Stimulated activated CD8-positive, alpha-beta memory T cell treated with anti-CD3 and anti-CD28 coated beads, Interleukin-2, amount 100 ng/mL, for 1 hour (primary cell): ENCODE measurements at regions not wholly inside any gene's neighbourhood (a gene's known extent, or its start where the extent isn't known, plus 50 kb on each side); places are given as distances from the start of the nearest gene placed in this dataset.

Experiments used
- DNase-seq, 2 donors: peaks; one replicate each; pipeline ENCODE4 v3.0.0-alpha.2; 2020; ENCODE audit warnings: low read depth in 2 of 2

DNA sequence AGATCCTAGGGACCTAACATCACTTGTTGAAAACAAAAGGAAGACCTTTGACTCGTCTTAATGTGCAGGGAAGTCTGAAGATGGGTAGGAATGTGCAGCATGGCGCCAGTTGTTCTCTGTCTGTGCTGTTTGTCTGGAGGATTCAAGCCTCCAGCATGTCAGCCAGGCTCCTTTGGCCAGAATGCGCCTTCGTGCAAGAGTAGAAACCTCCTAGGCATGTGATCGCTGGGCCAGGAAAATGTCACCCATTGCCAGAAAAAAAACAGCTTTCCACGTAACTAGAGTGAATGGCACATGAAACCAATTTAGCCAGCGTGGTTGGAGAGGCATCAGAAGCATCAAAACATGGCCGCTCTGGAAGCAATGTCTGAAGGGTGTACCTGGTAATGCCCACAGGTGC, 132.7 kb downstream of the EDN1 start:
- DNase-seq = no peak

DNA sequence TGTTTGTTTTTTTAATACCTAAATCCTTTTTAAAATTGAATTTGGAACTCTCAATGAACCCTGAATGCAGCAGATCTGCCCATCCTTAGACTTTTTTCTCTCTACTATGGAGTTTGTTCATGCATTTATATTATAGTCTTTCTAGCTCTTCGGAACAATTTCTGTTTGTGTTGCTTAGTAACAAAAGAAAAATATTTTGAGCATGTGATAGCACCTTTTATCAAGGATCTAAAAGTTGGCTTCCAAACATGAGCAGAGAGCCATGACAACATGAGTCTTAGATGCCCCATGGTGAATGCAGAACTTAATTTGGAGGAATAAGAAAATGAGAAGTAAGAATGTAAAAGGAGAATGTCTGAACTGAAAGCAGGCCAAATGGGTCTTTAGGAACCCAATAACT, 133.7 kb downstream of the EDN1 start:
- no peak for DNase-seq

DNA sequence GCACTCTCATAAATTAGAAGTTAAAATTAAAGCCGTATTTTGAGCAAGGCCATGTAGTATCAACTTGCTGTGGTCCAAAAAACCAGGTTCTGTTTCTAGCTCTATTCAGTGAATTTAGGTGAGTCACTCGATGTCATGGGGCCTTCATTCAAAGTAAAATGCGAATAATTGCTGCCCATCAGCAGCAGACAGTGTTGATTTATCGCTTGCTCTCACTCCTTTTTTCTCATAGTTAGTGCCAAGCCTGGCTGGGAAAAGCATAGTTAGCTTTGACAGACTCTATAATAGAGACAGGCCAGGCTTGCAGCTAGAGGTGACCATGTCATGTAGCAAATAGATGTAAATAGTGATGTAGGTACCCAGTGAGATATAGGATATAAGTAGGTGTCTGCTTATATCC, 136.0 kb downstream of the EDN1 start:
- no peak for DNase-seq

DNA sequence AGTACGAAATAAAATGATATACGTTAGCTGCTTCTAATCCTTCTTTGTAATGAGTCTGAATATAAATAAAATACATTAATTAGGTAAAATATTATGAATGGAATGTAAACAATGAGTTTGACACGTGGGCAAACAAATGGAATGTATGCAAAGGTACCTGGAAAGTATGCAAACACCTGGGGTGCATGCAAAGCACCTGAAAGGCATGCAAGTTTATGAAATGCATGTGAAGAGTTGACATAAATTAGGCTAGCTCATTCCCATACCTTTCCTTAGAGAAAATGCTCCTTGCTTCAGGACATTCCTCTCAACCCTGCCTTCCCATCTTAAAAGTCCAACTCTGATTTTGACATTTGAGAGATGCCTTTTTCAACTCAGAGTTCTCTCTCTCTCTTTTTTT, 140.9 kb downstream of the EDN1 start:
- DNase-seq = no peak

- DNase-seq = no peak
Observed at GRCh38 chr6:12436224-12436623, 146.1 kb downstream of the EDN1 start.

- no peak for DNase-seq
Observed at GRCh38 chr6:12436683-12437082, 146.5 kb downstream of the EDN1 start.

DNA sequence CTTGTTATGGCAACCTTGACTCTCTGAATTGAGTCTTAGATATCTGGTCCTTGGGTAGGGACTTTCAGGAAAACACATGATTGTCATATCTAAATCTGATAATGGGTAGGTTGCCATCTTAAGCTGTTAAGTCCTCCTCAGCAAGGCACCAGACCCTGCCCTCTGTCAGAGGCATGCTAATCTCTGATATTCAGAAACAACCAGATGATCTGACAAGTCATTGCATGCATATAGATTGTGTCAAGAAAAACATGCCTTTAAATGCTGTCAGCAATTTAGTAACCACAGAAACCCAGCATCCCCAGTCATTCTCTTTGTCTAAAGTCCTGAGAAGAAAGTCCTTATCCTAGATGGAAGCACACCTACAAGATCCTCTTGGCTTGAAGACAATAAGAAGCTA, 149.1 kb downstream of the EDN1 start:
- no peak for DNase-seq

DNA sequence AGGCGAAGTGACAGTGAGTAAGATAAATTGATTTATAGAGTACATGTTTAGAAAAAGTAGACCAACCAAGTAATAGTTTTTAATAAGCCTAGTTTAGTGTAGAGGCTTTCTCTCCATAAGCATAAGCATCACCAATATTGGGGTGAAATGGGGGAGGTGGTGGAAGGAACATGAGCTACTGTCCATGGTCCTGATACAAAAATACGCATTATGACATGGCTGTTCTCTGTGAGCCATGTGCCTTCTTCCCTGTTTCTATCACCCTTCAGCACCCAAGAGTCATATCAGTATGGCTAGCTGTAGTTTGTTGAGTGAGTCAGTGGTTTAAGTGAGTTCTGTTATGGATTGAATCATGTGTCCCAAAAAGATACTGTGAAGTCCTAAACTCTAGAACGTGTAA, 150.8 kb downstream of the EDN1 start:
- DNase-seq = no peak

GRCh38 chr6:12442455-12442854, 152.3 kb downstream of the EDN1 start:
- no peak for DNase-seq

DNA sequence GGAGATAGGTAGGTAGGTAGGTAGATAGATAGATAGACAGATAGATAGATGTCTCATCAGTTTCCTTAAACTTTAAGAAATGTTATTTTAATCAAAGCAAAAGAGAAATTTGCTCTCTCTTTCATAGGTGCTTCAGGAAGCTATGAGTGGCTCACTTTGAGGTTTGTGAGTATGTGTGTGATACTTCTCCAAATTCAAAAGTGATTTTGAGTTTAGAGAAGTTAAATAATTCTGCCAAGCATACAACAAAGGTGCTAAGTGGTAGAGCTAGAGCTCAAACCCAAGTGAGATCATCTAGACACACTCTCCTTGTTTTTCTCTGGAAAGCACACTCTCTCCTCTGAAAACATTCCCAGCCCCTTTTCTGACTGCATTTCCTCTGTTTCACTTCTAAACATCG, 156.2 kb downstream of the EDN1 start:
- DNase-seq = no peak

DNA sequence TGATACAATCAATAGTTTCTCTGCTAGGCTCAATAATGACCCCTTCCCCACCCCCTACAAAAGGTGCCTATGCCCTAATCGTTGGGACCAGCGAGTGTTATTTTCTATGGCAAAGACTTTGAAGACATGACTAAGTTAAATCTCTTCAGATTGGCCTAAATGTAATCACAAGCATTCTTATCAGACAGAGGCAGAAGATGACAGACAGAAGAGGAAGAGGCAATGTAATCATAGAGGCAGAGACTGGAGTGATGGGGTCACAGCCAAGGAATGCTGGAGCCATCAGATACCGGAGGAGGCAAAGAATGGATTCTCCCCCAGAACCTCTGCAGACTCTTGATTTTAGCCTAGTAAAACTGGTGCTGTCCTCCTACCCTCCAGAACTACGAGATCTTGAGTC, 159.3 kb downstream of the EDN1 start:
- no peak for DNase-seq

- DNase-seq = no peak
Observed at GRCh38 chr6:12450467-12450866, 160.3 kb downstream of the EDN1 start.

- DNase-seq = no peak
Observed at GRCh38 chr6:12456343-12456742, 166.2 kb downstream of the EDN1 start.

DNA sequence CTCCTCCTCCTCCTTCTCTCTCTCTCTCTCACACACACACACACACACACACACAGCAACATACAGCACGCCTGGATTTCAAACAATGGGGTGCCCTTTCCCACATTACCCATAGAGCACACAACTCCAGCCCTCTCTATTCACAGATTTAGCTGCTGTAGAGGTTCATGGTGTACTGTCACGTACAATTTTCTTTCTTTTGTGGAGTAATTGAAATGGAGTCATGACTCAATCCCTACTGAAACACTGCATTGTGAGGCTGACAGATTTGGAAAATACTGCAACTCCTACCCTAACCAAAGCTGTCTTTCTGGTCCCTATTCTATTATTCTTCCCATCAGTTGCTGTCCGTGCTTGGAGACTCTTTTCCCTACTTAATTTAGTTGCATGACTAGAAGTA, 166.9 kb downstream of the EDN1 start:
- DNase-seq = no peak

DNA sequence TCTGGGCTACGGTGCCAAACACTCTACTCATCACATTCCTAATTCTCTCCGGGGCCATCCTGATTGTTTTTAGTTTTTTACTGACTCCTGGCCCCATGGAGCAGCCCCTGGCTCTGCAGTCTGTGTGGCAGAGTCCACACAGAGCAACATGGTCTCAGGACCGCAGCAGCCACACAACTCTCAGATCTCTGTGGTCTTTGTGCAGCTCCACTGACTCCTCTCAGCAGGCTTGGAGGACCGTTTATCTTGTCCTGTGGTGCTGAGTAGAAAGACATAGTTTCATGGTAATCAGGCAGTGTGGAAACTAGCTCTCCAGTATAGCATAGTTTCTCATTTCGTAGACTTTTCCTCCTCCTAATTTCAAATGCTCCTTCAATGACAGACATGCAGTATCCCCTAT, 168.4 kb downstream of the EDN1 start:
- DNase-seq = no peak

- DNase-seq = no peak
Observed at GRCh38 chr6:12459945-12460661, 169.9 kb downstream of the EDN1 start.

DNA sequence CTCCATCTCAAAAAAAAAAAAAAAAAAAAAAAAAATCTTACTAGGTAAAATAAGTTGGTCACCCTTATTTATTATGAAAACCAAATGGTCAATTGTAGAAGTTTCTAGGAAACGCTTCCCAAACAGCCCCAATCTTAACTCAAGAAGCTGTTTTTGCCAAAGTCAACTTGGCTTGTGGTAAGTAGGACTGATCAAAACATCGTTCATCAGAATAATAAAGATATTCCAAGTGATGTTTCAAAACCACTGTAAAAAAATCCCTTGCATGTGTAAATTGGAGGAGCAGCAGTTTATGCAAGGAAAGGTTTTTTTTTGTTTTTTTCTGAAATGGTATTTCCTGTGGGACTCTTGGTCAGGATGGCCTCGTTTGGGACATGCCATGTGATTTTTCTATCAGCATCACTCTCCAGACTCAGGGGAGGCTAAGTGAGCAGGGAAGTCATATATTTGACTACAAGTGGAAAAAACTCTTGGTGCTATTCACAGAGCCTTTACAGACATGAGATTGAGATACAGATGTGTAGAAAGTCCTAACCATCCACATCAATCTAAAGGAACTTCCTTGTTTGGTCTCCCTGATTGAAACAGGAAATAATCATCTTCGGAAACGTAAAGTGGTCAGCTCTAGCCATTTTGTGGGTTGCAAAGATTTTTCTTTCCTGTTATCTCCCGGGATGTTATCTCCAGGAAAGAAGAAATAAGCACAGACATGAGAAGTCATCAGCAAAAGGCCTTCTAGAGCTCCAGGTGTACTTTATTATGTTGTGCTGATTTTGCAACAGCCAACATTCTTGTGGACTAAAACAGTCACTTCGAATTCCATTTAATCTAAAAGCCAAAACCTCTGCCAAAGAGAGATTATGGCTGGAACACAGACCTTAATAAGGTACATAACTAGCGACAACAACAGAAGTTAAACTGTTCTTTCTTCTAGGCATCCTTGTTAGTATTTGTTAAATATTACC, 177.8 kb downstream of the EDN1 start:
- no peak for DNase-seq

DNA sequence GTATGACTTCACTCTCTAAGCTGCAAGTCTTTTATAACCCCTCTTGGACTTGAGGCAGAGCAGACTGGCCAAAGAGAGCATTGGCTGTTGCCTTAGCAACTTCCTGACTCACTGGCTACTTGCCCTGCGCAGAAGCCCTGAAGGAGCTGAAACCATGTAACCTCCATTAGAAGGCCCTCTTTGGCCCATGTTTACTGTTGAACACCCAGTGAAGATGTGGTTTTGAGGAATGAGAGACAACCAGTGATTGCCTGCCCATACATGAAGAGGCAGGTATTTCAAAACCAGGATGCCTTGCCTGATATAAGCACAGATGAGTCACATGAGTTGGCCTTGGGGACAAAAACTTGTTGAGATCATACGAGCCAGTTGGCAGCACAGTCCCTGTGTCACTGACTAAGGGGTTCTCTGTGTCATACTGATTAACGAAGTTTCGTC, 182.5 kb downstream of the EDN1 start:
- DNase-seq = no peak

GRCh38 chr6:12473494-12473893, 183.3 kb downstream of the EDN1 start:
- no peak for DNase-seq

GRCh38 chr6:12474167-12475140, 184.3 kb downstream of the EDN1 start:
- no peak for DNase-seq

- DNase-seq = no peak
Observed at GRCh38 chr6:12476484-12476883, 186.3 kb downstream of the EDN1 start.

DNA sequence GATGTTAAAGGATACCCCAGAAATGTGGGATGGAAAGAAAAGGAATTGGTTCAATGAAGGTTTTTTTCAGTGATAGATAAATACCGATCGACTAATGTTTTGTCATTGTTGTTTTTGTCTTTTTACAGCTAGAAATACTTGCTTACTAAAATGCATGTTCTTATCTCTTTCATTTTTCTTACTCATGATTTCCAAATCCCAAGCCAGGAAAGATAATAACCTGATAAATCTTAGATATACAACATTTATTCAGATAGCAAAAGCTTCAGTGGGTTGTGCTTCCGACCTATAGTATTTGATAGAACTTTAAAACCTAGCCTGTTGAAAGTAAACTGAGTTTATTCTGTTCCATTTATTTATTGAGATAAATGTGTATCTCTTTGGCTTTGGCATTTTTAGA, 187.5 kb downstream of the EDN1 start:
- no peak for DNase-seq
